ENCODE measurements at regions not wholly inside any gene's neighbourhood (a gene's known extent, or its start where the extent isn't known, plus 50 kb on each side); places are given as distances from the start of the nearest gene placed in this dataset.
A peak's percentile ranks its signal among the peaks of the same experiment; 100 is the strongest.

- H3K4me1 Mint-ChIP-seq = peaks cover 13% of the 10 kb centered on the region
- H3K36me3 Mint-ChIP-seq = no peaks in the 10 kb centered on the region
- TF ChIP-seq CTCF (IDR thresholded peaks at IDR 0.05; ENCODE audit: unreplicated experiment) = no peak
- no peaks in the 10 kb centered on the region for H3K9me3 Mint-ChIP-seq
- peaks cover 22% of the 10 kb centered on the region for H3K27me3 Mint-ChIP-seq (ENCODE audit: low read depth)
- DNase-seq (ENCODE audit: low spot score in 2 of 2, unreplicated experiment in 2 of 2) = no peak
- no peak overlapping the region for H3K4me3 Mint-ChIP-seq
- no peak overlapping the region for H3K27ac Mint-ChIP-seq
These were observed 74.1 kb upstream of the WNT4 start for GRCh38 chr1:22216966-22217365.

- no peak for TF ChIP-seq CTCF (IDR thresholded peaks at IDR 0.05; ENCODE audit: unreplicated experiment)
- H3K9me3 Mint-ChIP-seq = no peaks in the 10 kb centered on the region
- H3K27ac Mint-ChIP-seq = no peak overlapping the region
- peaks cover 18% of the 10 kb centered on the region for H3K4me1 Mint-ChIP-seq
- H3K36me3 Mint-ChIP-seq = no peaks in the 10 kb centered on the region
- H3K27me3 Mint-ChIP-seq (ENCODE audit: low read depth) = peaks cover 13% of the 10 kb centered on the region
- H3K4me3 Mint-ChIP-seq = no peak overlapping the region
- DNase-seq (ENCODE audit: low spot score in 2 of 2, unreplicated experiment in 2 of 2) = no peak
These were observed 75.0 kb upstream of the WNT4 start for GRCh38 chr1:22217811-22218460.

- Mint-ChIP-seq H3K9me3 (no peaks in the 10 kb centered on the region), H3K27ac (no peak overlapping the region), H3K4me1 (peaks cover 24% of the 10 kb centered on the region), H3K27me3 (ENCODE audit: low read depth) (peaks cover 9% of the 10 kb centered on the region), H3K36me3 (no peaks in the 10 kb centered on the region), H3K4me3 (no peak overlapping the region)
- no peak for TF ChIP-seq CTCF (IDR thresholded peaks at IDR 0.05; ENCODE audit: unreplicated experiment)
- no peak for DNase-seq (ENCODE audit: low spot score in 2 of 2, unreplicated experiment in 2 of 2)
These were observed 75.8 kb upstream of the WNT4 start for GRCh38 chr1:22218618-22219250.

GRCh38 chr1:22221233-22221780, 78.4 kb upstream of the WNT4 start:
- TF ChIP-seq CTCF (IDR thresholded peaks at IDR 0.05; ENCODE audit: unreplicated experiment) = no peak
- Mint-ChIP-seq H3K36me3 (no peaks in the 10 kb centered on the region), H3K27ac (peak overlapping the region; percentile 88), H3K27me3 (ENCODE audit: low read depth) (peaks cover 8% of the 10 kb centered on the region), H3K4me1 (peaks cover 25% of the 10 kb centered on the region), H3K4me3 (no peak overlapping the region), H3K9me3 (peaks cover 5% of the 10 kb centered on the region)
- no peak for DNase-seq (ENCODE audit: low spot score in 2 of 2, unreplicated experiment in 2 of 2)

- Mint-ChIP-seq H3K27ac (peak overlapping the region; percentile 88), H3K27me3 (ENCODE audit: low read depth) (peaks cover 6% of the 10 kb centered on the region), H3K4me1 (peaks cover 25% of the 10 kb centered on the region)
These were observed 79.8 kb upstream of the WNT4 start for GRCh38 chr1:22222723-22223122.

More at GRCh38 chr1:22222723-22223122, 79.8 kb upstream of the WNT4 start:
- Mint-ChIP-seq H3K36me3 (no peaks in the 10 kb centered on the region), H3K9me3 (peaks cover 5% of the 10 kb centered on the region), H3K4me3 (no peak overlapping the region)
- DNase-seq (ENCODE audit: low spot score in 2 of 2, unreplicated experiment in 2 of 2) = no peak
- TF ChIP-seq CTCF (IDR thresholded peaks at IDR 0.05; ENCODE audit: unreplicated experiment) = no peak

Measured in mesothelial cell of epicardium (in vitro differentiated cells).